Heart left ventricle (tissue), 13 donors: ENCODE measurements at regions not wholly inside any gene's neighbourhood (a gene's known extent, or its start where the extent isn't known, plus 50 kb on each side); places are given as distances from the start of the nearest gene placed in this dataset.

ENCODE experiments used
- POLR2A ChIP-seq, 2 donors: fragments of 450-650 bp; IDR thresholded peaks; one replicate each; pipeline ENCODE4 v1.6.1; 2017; ENCODE audit warnings: antibody characterized with exemption in 2 of 2, mild to moderate bottlenecking in 2 of 2, moderate library complexity in 2 of 2
- TF ChIP-seq, protein P1 (sequence below), 12 donors: fragments of 200-600 bp; sonication (generic) in 4 of 12; IDR thresholded peaks; one replicate each; pipeline versions ENCODE4 v1.5.0 to v1.8.0; 2018 to 2022; ENCODE audit warnings: antibody characterized with exemption in 12 of 12, mild to moderate bottlenecking in 5 of 12
- donor health status: ischemic (EF 13 %, LVEDD 7.1; RV severe dilation, severe dysfunction).
- donor health status: DM: no; HTN: yes; CAD: no.
- donor health status: DM: no; HTN: no; CAD: no.
- donor health status: ischemic (EF 25% LVEDD 6.9; RV normal size, moderate dysfunction).
- donor health status: ischemic (EF 25% LVEDD 5.7; RV mildly dilated, moderate dysfunction).
- donor health status: ischemic (EF 35%, LVEDD 5.7; RV mildly dilated, moderate dysfunction).
- donor health status: nonischemic (EF 11% LVEDD 7.7; RV severe dilation, severe dysfunction).
- donor health status: DM: yes; HTN: yes; CAD: no.
- donor health status: PGD.
- donor health status: ischemic (EF 29% LVEDD 5.4; RV normal size, mild dysfunction).
- donor health status: nonischemic (EF 23%, LVEDD 6.1; RV moderate dilation, normal function).

- TF ChIP-seq, protein P1, sequence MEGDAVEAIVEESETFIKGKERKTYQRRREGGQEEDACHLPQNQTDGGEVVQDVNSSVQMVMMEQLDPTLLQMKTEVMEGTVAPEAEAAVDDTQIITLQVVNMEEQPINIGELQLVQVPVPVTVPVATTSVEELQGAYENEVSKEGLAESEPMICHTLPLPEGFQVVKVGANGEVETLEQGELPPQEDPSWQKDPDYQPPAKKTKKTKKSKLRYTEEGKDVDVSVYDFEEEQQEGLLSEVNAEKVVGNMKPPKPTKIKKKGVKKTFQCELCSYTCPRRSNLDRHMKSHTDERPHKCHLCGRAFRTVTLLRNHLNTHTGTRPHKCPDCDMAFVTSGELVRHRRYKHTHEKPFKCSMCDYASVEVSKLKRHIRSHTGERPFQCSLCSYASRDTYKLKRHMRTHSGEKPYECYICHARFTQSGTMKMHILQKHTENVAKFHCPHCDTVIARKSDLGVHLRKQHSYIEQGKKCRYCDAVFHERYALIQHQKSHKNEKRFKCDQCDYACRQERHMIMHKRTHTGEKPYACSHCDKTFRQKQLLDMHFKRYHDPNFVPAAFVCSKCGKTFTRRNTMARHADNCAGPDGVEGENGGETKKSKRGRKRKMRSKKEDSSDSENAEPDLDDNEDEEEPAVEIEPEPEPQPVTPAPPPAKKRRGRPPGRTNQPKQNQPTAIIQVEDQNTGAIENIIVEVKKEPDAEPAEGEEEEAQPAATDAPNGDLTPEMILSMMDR (IDR thresholded peaks at IDR 0.05) = no peak
- TF ChIP-seq POLR2A (IDR thresholded peaks at IDR 0.05) = no peak
Measured at GRCh38 chr6:165817771-165818170, 154.7 kb upstream of the PDE10A start.
